Right renal pelvis (tissue), 4 donors: ENCODE measurements at regions not wholly inside any gene's neighbourhood (a gene's known extent, or its start where the extent isn't known, plus 50 kb on each side); places are given as distances from the start of the nearest gene placed in this dataset.
"Not testable (repeated sequence)": the region's sequence is repeated elsewhere in the genome, so short reads cannot be mapped to it uniquely, and the experiment has no call there.

Experiments used
- DNase-seq, 4 donors: peaks; one replicate each; pipeline ENCODE4 v3.0.0-alpha.2; 2013; ENCODE audit warnings: low read depth in 4 of 4, low spot score in 3 of 4, missing footprints in 1 of 4

- DNase-seq = no peak
Observed at GRCh38 chr2:114238910-114239559, 203.4 kb upstream of the DPP10 start.

GRCh38 chr2:114248648-114249047 is 193.8 kb upstream of the DPP10 start:
- DNase-seq = no peak

GRCh38 chr2:114252713-114253112 is 189.7 kb upstream of the DPP10 start:
- no peak for DNase-seq

DNA sequence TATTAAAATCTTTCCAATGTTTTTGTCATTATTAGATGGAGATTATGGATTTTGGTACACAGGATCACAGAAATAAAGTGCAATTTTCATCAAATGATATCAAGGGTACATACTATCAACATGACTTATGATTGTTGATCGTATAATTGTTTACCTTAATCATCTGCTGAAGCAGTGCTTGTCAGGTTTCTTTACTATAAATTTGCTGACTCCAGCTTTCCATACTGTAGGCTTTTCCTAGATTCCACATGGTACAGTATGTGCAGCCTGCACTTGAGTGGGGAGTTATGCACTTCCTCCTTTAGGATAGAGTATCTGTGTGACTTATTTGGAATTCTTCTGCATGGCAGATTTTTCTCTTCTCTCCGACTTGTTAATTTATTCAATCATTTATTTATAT is 187.6 kb upstream of the DPP10 start:
- DNase-seq = no peak

- no peak for DNase-seq
Observed at GRCh38 chr2:114259389-114259788, 183.1 kb upstream of the DPP10 start.

GRCh38 chr2:114261366-114261765 is 181.1 kb upstream of the DPP10 start:
- no peak for DNase-seq

DNA sequence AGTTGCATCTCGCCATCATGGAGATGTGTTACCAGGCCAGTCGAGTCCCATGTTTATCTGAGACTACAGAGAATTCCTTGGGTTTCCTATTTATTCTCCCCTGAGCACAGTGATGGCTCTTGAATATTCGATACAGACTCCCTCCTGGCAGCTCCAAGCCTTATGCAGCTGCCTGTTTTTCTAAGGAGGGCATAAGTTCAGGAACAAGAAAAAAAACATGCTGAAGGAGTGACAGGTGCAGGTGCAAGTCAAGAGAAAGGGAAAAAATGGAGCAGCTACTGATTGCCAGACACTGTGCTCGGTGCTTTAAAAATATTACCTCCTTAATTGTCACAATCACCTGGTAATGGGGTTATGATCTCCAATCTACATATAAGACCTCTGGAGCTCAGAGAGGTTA is 177.2 kb upstream of the DPP10 start:
- no peak for DNase-seq

DNA sequence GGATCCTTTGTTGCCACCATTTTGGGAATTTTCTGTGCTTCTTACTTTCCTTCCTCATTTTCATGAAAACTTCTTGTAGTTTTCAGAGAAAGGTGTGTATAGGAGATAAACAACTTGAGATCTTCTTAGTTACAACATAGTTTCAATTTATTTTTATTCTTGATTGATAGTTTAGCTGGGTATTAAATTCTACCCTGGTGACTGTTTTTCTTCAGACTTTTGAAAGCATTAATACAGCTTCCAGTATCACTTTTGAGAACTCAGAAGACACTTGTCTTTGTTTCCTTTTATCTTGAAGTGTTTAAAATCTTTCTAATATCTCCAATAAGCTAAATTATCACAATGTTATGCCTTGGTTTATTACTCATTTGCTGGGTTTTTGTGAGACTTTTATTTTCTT is 167.5 kb upstream of the DPP10 start:
- no peak for DNase-seq

- DNase-seq = no peak
Observed at GRCh38 chr2:114281188-114281587, 161.3 kb upstream of the DPP10 start.

- DNase-seq = no peak
Observed at GRCh38 chr2:114283774-114284173, 158.7 kb upstream of the DPP10 start.

DNA sequence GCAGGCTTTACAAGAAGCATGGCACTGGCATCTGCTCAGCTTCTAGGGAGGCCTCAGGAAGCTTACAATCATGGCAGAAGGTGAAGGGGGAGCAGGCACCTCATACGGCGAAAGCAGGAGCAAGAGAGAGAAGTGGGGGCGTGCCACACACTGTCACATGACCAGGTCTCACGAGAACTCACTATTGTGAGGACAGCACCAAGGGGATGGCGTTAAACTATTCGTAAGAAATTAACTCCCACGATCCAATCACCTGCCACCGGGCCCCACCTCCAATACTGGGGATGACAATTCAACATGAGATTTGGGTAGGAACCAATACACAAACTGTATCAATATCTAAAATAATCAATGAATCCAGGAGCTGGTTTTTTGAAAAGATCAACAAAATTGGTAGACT is 156.0 kb upstream of the DPP10 start:
- DNase-seq = no peak

- no peak for DNase-seq
Observed at GRCh38 chr2:114293355-114293754, 149.1 kb upstream of the DPP10 start.

GRCh38 chr2:114294741-114295140 is 147.7 kb upstream of the DPP10 start:
- DNase-seq = no peak

DNA sequence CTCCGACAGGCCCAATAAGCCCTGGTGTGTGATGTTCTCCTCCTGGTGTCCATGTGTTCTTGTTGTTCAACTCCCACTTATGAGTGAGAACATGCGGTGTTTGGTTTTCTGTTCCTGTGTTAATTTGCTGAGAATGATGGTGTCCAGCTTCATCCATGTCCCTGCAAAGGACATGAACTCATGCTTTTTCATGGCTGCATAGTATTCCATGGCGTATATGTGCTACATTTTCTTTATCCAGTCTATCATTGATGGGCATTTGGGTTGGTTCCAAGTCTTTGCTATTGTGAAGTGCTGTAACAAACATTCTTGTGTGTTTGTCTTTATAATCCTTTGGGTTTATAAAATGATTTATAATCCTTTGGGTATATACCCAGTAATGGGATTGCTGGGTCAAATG is 142.1 kb upstream of the DPP10 start:
- not testable (repeated sequence) for DNase-seq

DNA sequence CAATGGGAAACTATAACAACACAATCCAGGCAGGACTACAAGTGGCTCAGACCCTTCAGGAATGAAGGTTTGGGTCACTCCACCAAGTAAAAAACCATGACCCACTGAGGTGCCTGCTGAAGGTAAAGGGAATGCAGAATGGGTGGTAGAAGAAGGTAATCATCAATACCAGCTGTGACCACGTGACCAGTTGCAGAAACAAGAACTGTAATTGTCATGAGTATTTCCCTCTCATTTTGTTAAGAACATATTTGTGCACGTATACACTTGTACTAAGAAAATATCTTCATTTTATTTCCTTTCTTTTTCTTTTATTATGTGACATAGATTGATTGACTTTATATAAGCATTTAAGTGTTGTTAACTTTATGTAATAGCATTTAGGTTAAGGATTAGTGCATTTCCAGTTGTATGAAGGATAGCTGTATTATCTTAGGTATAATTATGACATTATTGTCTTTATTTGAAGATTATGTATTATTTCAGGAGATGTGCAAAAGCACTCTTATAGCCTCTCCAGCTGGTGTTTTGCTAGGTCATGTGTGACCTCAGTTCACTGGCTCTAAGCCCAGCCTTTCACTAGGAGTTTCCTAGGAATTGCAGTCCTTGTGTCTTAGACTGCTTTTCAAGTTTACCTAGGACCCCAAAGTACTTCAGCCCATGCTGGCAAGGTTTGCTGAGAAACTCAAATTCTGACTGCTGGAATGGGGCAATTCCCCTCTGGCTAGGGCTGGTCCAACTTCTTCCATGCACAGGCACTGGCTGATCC is 125.7 kb upstream of the DPP10 start:
- peak in 2 of 4 donors; percentile 3 to 4 for DNase-seq

DNA sequence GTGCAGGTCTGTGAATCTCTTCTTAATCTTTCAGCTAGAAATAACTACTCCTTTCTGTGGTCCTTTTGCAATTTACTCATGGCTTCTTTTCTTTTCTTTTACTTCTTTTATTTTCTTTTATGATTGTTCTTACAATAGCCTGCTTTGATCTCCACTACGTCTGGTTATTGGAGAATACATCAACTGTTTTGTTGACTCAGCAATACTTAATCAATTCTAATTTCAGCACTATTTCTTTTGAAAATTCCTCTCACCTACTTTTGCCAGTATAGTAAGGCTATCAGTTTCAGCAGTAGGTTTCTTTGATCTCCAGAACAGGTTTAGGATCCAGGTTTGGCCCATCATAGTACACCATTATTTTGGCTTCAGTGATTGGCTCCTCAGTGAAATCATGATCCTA is 111.8 kb upstream of the DPP10 start:
- DNase-seq = no peak

DNA sequence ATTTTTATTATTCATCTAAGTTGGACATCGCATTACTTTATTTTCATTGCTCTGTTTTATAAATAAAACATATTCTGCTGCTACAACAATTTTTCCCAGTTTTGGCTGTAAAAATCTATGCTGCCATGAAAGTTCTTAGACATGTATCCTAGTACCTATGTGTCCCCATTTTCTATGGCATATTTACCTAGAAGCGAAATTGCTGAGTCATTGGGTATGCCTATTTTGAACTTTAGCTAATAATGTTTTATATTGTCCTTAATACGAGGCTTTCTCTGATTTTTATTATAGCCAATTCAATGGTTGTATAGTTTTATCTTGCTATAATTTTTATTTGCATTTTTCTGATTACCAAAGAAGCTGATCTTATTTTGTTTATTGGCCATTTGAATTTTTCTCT is 110.5 kb upstream of the DPP10 start:
- no peak for DNase-seq

GRCh38 chr2:114345246-114345645 is 97.2 kb upstream of the DPP10 start:
- DNase-seq = no peak

GRCh38 chr2:114346658-114347057 is 95.8 kb upstream of the DPP10 start:
- no peak for DNase-seq

DNA sequence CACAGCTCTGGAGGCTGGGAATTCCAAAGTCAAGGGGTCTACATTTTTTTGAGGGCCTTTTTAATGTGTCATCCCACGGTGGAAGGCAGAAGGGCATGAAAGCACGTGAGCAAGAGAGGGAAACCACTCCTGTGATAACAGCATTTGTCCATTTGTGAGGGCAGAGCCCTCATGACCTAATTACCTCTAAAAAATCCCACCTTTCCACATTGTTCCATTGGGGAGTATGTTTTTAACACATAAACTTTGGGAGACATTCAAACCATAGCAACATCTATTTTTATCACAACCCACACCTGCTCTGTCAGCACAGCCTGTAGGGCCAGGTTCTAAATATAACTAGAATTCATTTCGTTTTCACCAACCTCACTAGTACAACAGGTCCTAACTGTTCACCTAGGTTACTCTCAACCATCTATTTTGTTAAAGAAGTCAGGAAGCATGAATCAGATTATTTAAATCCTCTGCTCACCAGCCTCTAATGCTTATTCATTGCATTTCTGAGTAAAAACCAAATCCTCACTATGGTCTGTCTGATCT is 92.2 kb upstream of the DPP10 start:
- no peak for DNase-seq

DNA sequence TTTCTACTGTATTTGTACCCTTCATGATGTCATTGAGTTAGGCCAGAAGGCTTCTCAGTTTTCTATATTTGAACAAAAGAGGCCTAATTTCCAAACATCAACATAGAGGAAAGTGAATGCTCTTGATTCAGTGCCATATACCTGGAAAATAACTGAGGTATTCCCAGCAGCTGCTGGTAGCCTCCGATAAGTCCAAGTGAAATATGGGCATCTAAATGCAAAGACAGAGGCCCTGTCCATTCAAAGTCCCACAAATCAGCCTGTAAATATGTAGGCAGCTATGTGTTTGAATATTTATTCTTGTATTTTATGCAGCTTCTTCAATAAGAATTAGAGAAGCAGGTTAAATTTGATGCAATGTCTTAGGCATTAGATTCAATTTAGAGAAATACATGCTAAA is 89.5 kb upstream of the DPP10 start:
- DNase-seq = no peak

GRCh38 chr2:114354199-114354598 is 88.2 kb upstream of the DPP10 start:
- DNase-seq = no peak
